D721Med (cell line): ENCODE measurements at regions not wholly inside any gene's neighbourhood (a gene's known extent, or its start where the extent isn't known, plus 50 kb on each side); places are given as distances from the start of the nearest gene placed in this dataset.

Experiments used
- DNase-seq: peaks from one replicate; pipeline ENCODE4 v3.0.0; 2011; ENCODE audit warnings: low spot score; ENCODE audit not compliant: insufficient read length
- FAIRE-seq: peaks from 2 replicates; lab custom pipeline; 2011; peaks lifted over from hg19 to GRCh38; lab: Jason Lieb, UNC
- CTCF ChIP-seq: IDR thresholded peaks from 2 replicates; pipeline ENCODE4 v1.5.1; 2012; ENCODE audit warnings: mild to moderate bottlenecking, control low read depth; ENCODE audit not compliant: insufficient read depth; ENCODE audit errors: missing control alignments

GRCh38 chr2:164044622-164045021, 308.8 kb upstream of the FIGN start:
- DNase-seq (no peak), FAIRE-seq (no peak)
- TF ChIP-seq CTCF: no peak

GRCh38 chr2:164039270-164039669, 303.5 kb upstream of the FIGN start:
- no peak for TF ChIP-seq CTCF
- no peak for DNase-seq

GRCh38 chr2:164032995-164033394, 297.2 kb upstream of the FIGN start:
- no peak for DNase-seq
- no peak for TF ChIP-seq CTCF
- FAIRE-seq: no peak

More at GRCh38 chr2:164039270-164039669, 303.5 kb upstream of the FIGN start:
- no peak for FAIRE-seq

GRCh38 chr2:164030623-164031022, 294.8 kb upstream of the FIGN start:
- FAIRE-seq (no peak), DNase-seq (no peak)
- TF ChIP-seq CTCF: no peak

- no peak for TF ChIP-seq CTCF
- FAIRE-seq: no peak
- DNase-seq: no peak
Measured at GRCh38 chr2:164028814-164029534, 293.2 kb upstream of the FIGN start.

GRCh38 chr2:164024396-164024795, 288.6 kb upstream of the FIGN start:
- DNase-seq: no peak
- FAIRE-seq: no peak
- TF ChIP-seq CTCF: no peak

GRCh38 chr2:164023896-164024295, 288.1 kb upstream of the FIGN start:
- FAIRE-seq (no peak), DNase-seq (no peak)
- TF ChIP-seq CTCF: no peak
